HEK293 (cell line): ENCODE measurements at regions not wholly inside any gene's neighbourhood (a gene's known extent, or its start where the extent isn't known, plus 50 kb on each side); places are given as distances from the start of the nearest gene placed in this dataset.

Experiments used
- SP3 ChIP-seq: fragments of 450-650 bp; formaldehyde crosslinking; IDR thresholded peaks from 2 replicates; pipeline ENCODE4 v1.5.1; 2016; ENCODE audit warnings: missing biosample characterization, missing genetic modification characterization
- ZBTB1 ChIP-seq: fragments of 450-650 bp; formaldehyde crosslinking; IDR thresholded peaks from 2 replicates; pipeline ENCODE4 v1.5.1; 2016; ENCODE audit warnings: missing biosample characterization, missing genetic modification characterization
- ZNF266 ChIP-seq: fragments of 450-650 bp; formaldehyde crosslinking; IDR thresholded peaks from 2 replicates; pipeline ENCODE4 v1.5.1; 2016; ENCODE audit warnings: missing biosample characterization, missing genetic modification characterization, low read depth
- ZNF311 ChIP-seq: fragments of 450-650 bp; formaldehyde crosslinking; IDR thresholded peaks from 2 replicates; pipeline ENCODE4 v1.5.1; 2017; ENCODE audit warnings: missing biosample characterization, missing genetic modification characterization, borderline replicate concordance
- ZNF664 ChIP-seq: fragments of 450-650 bp; formaldehyde crosslinking; IDR thresholded peaks from 2 replicates; pipeline ENCODE4 v1.5.1; 2016; ENCODE audit warnings: missing biosample characterization, missing genetic modification characterization
- TF ChIP-seq, protein P1 (sequence below): fragments of 450-650 bp; formaldehyde crosslinking; IDR thresholded peaks from 2 replicates; pipeline ENCODE4 v1.5.1; 2016; ENCODE audit warnings: missing biosample characterization, missing genetic modification characterization

DNA sequence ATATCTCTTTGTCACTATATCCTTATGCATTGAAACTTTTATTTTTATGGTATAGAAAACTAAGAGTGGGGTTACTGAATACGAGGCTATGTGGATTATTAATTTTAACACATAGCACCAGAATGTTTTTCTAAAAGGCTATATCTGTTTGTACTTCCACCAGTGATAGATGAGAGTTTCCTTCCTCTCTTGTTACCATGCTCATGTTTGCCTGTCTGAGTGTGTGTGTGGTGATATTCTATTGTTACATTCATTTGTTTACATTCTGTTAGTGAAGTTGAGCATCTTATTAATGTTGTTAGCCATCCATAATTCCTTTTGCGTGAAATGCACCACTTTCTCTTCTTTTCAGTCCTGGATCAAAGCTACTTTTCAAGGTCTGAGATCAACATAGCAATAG, 54.1 kb upstream of the ALDH1A1 start:
- TF ChIP-seq ZBTB1, result no peak
- TF ChIP-seq ZNF311 (tag by site-specific recombination), result no peak
- TF ChIP-seq ZNF664, result no peak
- no peak for TF ChIP-seq SP3 (tag by site-specific recombination)
- TF ChIP-seq, protein P1, sequence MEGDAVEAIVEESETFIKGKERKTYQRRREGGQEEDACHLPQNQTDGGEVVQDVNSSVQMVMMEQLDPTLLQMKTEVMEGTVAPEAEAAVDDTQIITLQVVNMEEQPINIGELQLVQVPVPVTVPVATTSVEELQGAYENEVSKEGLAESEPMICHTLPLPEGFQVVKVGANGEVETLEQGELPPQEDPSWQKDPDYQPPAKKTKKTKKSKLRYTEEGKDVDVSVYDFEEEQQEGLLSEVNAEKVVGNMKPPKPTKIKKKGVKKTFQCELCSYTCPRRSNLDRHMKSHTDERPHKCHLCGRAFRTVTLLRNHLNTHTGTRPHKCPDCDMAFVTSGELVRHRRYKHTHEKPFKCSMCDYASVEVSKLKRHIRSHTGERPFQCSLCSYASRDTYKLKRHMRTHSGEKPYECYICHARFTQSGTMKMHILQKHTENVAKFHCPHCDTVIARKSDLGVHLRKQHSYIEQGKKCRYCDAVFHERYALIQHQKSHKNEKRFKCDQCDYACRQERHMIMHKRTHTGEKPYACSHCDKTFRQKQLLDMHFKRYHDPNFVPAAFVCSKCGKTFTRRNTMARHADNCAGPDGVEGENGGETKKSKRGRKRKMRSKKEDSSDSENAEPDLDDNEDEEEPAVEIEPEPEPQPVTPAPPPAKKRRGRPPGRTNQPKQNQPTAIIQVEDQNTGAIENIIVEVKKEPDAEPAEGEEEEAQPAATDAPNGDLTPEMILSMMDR, result no peak
- no peak for TF ChIP-seq ZNF266 (tag by site-specific recombination)
